T-helper 2 cell (primary cell): ENCODE measurements at regions not wholly inside any gene's neighbourhood (a gene's known extent, or its start where the extent isn't known, plus 50 kb on each side); places are given as distances from the start of the nearest gene placed in this dataset.

Source experiments
- DNase-seq, 5 experiments: peaks; one replicate each; pipeline versions ENCODE4 v3.0.0 to v3.0.0-alpha.2; 2012 to 2022

- DNase-seq = no peak
Measured at GRCh38 chr18:65399091-65399490, 351.7 kb upstream of the CDH7 start.

GRCh38 chr18:65398347-65399075 lies 352.3 kb upstream of the CDH7 start:
- DNase-seq = no peak

- no peak for DNase-seq
Measured at GRCh38 chr18:65380986-65381385, 369.8 kb upstream of the CDH7 start.

- DNase-seq = no peak
Measured at GRCh38 chr18:65380571-65380970, 370.2 kb upstream of the CDH7 start.

GRCh38 chr18:65372904-65373303 lies 377.9 kb upstream of the CDH7 start:
- DNase-seq = no peak

- DNase-seq = no peak
Measured at GRCh38 chr18:65365245-65365980, 385.4 kb upstream of the CDH7 start.

- DNase-seq = no peak
Measured at GRCh38 chr18:65363911-65364632, 386.7 kb upstream of the CDH7 start.

GRCh38 chr18:65363011-65363410 lies 387.8 kb upstream of the CDH7 start:
- no peak for DNase-seq

- DNase-seq = no peak
Measured at GRCh38 chr18:65359479-65359878, 391.3 kb upstream of the CDH7 start.

GRCh38 chr18:65358306-65358705 lies 392.5 kb upstream of the CDH7 start:
- no peak for DNase-seq

GRCh38 chr18:65352186-65352585 lies 398.6 kb upstream of the CDH7 start:
- no peak for DNase-seq

GRCh38 chr18:65349635-65350034 lies 401.2 kb upstream of the CDH7 start:
- no peak for DNase-seq

GRCh38 chr18:65347446-65347845 lies 403.4 kb upstream of the CDH7 start:
- no peak for DNase-seq

- DNase-seq = no peak
Measured at GRCh38 chr18:65346086-65346485, 404.7 kb upstream of the CDH7 start.

GRCh38 chr18:65343571-65343970 lies 407.2 kb upstream of the CDH7 start:
- no peak for DNase-seq

GRCh38 chr18:65336411-65336810 lies 414.4 kb upstream of the CDH7 start:
- DNase-seq = no peak

GRCh38 chr18:65329010-65329409 lies 421.8 kb upstream of the CDH7 start:
- no peak for DNase-seq

- no peak for DNase-seq
Measured at GRCh38 chr18:65326805-65327204, 424.0 kb upstream of the CDH7 start.

GRCh38 chr18:65322895-65323294 lies 427.9 kb upstream of the CDH7 start:
- no peak for DNase-seq

- no peak for DNase-seq
Measured at GRCh38 chr18:65298422-65298821, 452.4 kb upstream of the CDH7 start.

- no peak for DNase-seq
Measured at GRCh38 chr18:65288908-65289307, 461.9 kb upstream of the CDH7 start.

GRCh38 chr18:65287652-65288051 lies 463.2 kb upstream of the CDH7 start:
- DNase-seq = no peak

GRCh38 chr18:65282096-65282495 lies 468.7 kb upstream of the CDH7 start:
- DNase-seq = no peak
